ENCODE measurements at regions not wholly inside any gene's neighbourhood (a gene's known extent, or its start where the extent isn't known, plus 50 kb on each side); places are given as distances from the start of the nearest gene placed in this dataset.

GRCh38 chr21:27645285-27645684, 678.4 kb upstream of the ADAMTS5 start:
- peaks cover 14% of the 10 kb centered on the region for H3K4me1 Mint-ChIP-seq (ENCODE audit: low read depth, unreplicated experiment)
- intact Hi-C loops (cut with micrococcal nuclease; ENCODE audit: unreplicated experiment), result no loop called here
- no peaks in the 10 kb centered on the region for H3K9me3 Mint-ChIP-seq (ENCODE audit: low read depth, unreplicated experiment)
- DNase-seq, result no peak
- no peaks in the 10 kb centered on the region for H3K36me3 Mint-ChIP-seq (ENCODE audit: insufficient read depth, unreplicated experiment)
- H3K27me3 Mint-ChIP-seq (ENCODE audit: unreplicated experiment), result no peaks in the 10 kb centered on the region
- no peak for TF ChIP-seq CTCF (IDR thresholded peaks at IDR 0.05; ENCODE audit: unreplicated experiment)
- no TSS peak for BruUV-seq (replicated peaks)
- no peak overlapping the region for H3K27ac Mint-ChIP-seq (ENCODE audit: unreplicated experiment)
- CTCF ChIA-PET, result no interaction called here
- no peak overlapping the region for H3K4me3 Mint-ChIP-seq (ENCODE audit: low read depth, unreplicated experiment)

- no peaks in the 10 kb centered on the region for H3K27me3 Mint-ChIP-seq (ENCODE audit: unreplicated experiment)
- H3K4me3 Mint-ChIP-seq (ENCODE audit: low read depth, unreplicated experiment), result no peak overlapping the region
- no peaks in the 10 kb centered on the region for H3K4me1 Mint-ChIP-seq (ENCODE audit: low read depth, unreplicated experiment)
- H3K36me3 Mint-ChIP-seq (ENCODE audit: insufficient read depth, unreplicated experiment), result no peaks in the 10 kb centered on the region
- no peak for DNase-seq
- no peaks in the 10 kb centered on the region for H3K9me3 Mint-ChIP-seq (ENCODE audit: low read depth, unreplicated experiment)
- intact Hi-C loops (cut with micrococcal nuclease; ENCODE audit: unreplicated experiment), result no loop called here
- BruUV-seq (replicated peaks), result no TSS peak
- CTCF ChIA-PET, result no interaction called here
- no peak overlapping the region for H3K27ac Mint-ChIP-seq (ENCODE audit: unreplicated experiment)
- no peak for TF ChIP-seq CTCF (IDR thresholded peaks at IDR 0.05; ENCODE audit: unreplicated experiment)
Observed at GRCh38 chr21:27643326-27643725, 676.4 kb upstream of the ADAMTS5 start.

- CTCF ChIA-PET, result no interaction called here
Observed at GRCh38 chr21:27639286-27639685, 672.4 kb upstream of the ADAMTS5 start.

GRCh38 chr21:27636656-27637055, 669.8 kb upstream of the ADAMTS5 start:
- Mint-ChIP-seq H3K36me3 (ENCODE audit: insufficient read depth, unreplicated experiment) (no peaks in the 10 kb centered on the region), H3K9me3 (ENCODE audit: low read depth, unreplicated experiment) (peaks cover 2% of the 10 kb centered on the region), H3K27me3 (ENCODE audit: unreplicated experiment) (no peaks in the 10 kb centered on the region), H3K27ac (ENCODE audit: unreplicated experiment) (no peak overlapping the region), H3K4me1 (ENCODE audit: low read depth, unreplicated experiment) (no peaks in the 10 kb centered on the region), H3K4me3 (ENCODE audit: low read depth, unreplicated experiment) (no peak overlapping the region)
- BruUV-seq (replicated peaks), result no TSS peak
- intact Hi-C loops (cut with micrococcal nuclease; ENCODE audit: unreplicated experiment), result no loop called here
- DNase-seq, result no peak
- no peak for TF ChIP-seq CTCF (IDR thresholded peaks at IDR 0.05; ENCODE audit: unreplicated experiment)
- CTCF ChIA-PET, result no interaction called here

More at GRCh38 chr21:27639286-27639685, 672.4 kb upstream of the ADAMTS5 start:
- no peak for DNase-seq
- Mint-ChIP-seq H3K27ac (ENCODE audit: unreplicated experiment) (no peak overlapping the region), H3K4me1 (ENCODE audit: low read depth, unreplicated experiment) (no peaks in the 10 kb centered on the region), H3K9me3 (ENCODE audit: low read depth, unreplicated experiment) (peaks cover 2% of the 10 kb centered on the region), H3K4me3 (ENCODE audit: low read depth, unreplicated experiment) (no peak overlapping the region), H3K27me3 (ENCODE audit: unreplicated experiment) (no peaks in the 10 kb centered on the region), H3K36me3 (ENCODE audit: insufficient read depth, unreplicated experiment) (no peaks in the 10 kb centered on the region)
- TF ChIP-seq CTCF (IDR thresholded peaks at IDR 0.05; ENCODE audit: unreplicated experiment), result no peak
- intact Hi-C loops (cut with micrococcal nuclease; ENCODE audit: unreplicated experiment), result no loop called here
- no TSS peak for BruUV-seq (replicated peaks)
